Kidney (tissue), 13 donors: ENCODE measurements at regions not wholly inside any gene's neighbourhood (a gene's known extent, or its start where the extent isn't known, plus 50 kb on each side); places are given as distances from the start of the nearest gene placed in this dataset.

ENCODE experiments used
- DNase-seq, 5 donors: peaks; one replicate each; pipeline ENCODE4 v3.0.0-alpha.2; 2013 to 2020
- FAIRE-seq: peaks from 2 replicates; lab custom pipeline; 2012; peaks lifted over from hg19 to GRCh38; lab: Jason Lieb, UNC
- H3K27ac ChIP-seq, 2 donors: one replicate each; pipeline ENCODE4 v1.7.0; 2013; ENCODE audit warnings: low read depth in 2 of 2, low read length in 2 of 2, inconsistent platforms in 1 of 2
- H3K27me3 ChIP-seq: one replicate; pipeline ENCODE4 v1.7.1; 2013; ENCODE audit warnings: low read length, inconsistent platforms; ENCODE audit not compliant: control insufficient read depth, insufficient read depth
- H3K36me3 ChIP-seq, 3 donors: one replicate each; pipeline versions ENCODE4 v1.7.0 to v1.7.1; 2013; ENCODE audit warnings: low read length in 3 of 3, control low read depth in 1 of 3, inconsistent platforms in 1 of 3; ENCODE audit not compliant: insufficient read depth in 3 of 3, control insufficient read depth in 2 of 3
- H3K4me1 ChIP-seq, 3 donors: one replicate each; pipeline versions ENCODE4 v1.7.0 to v1.7.1; 2013; ENCODE audit warnings: low read length in 3 of 3, inconsistent platforms in 1 of 3, low read depth in 1 of 3; ENCODE audit not compliant: control insufficient read depth in 2 of 3, insufficient read depth in 2 of 3
- H3K4me3 ChIP-seq, 3 donors: one replicate each; pipeline versions ENCODE4 v1.7.0 to v1.8.1; 2013; ENCODE audit warnings: low read length in 3 of 3, control low read depth in 1 of 3, inconsistent platforms in 1 of 3
- H3K9ac ChIP-seq, 3 donors: one replicate each; pipeline versions ENCODE4 v1.7.0 to v1.7.1; 2013; ENCODE audit warnings: low read length in 3 of 3, control low read depth in 1 of 3, inconsistent platforms in 1 of 3
- H3K9me3 ChIP-seq, 3 donors: one replicate each; pipeline versions ENCODE4 v1.7.0 to v1.7.1; 2013; ENCODE audit warnings: low read length in 3 of 3, control low read depth in 1 of 3, inconsistent platforms in 1 of 3; ENCODE audit not compliant: control insufficient read depth in 2 of 3, insufficient read depth in 1 of 3
- intact Hi-C: fragments of 100-400 bp; cut with DNase I; formaldehyde crosslinking; loops from one replicate; pipeline ENCODE4 v1.11.1; 2022
- TF ChIP-seq, protein P1 (sequence below): IDR thresholded peaks from 3 replicates; pipeline ENCODE4 v1.5.1; 2012; ENCODE audit warnings: mild to moderate bottlenecking, moderate library complexity, borderline replicate concordance; ENCODE audit not compliant: insufficient read depth; ENCODE audit errors: extremely low read depth
- donor health status: control.
- donor health status: control.
- donor health status: control.
- donor health status: control.
- donor health status: control.
- donor health status: DM: yes; HTN: yes; CAD: no.
- donor health status: Normal renal cell carcinoma (clear cell type).

GRCh38 chr12:107386569-107386968 is 293.2 kb upstream of the CRY1 start:
- Histone ChIP-seq H3K9ac (no peak overlapping the region), H3K9me3 (peaks cover 0 to 7% (median 0%) of the 10 kb centered on the region in 3 donors), H3K36me3 (no peaks in the 10 kb centered on the region), H3K27me3 (no peaks in the 10 kb centered on the region), H3K4me3 (no peak overlapping the region), H3K4me1 (peaks cover 0 to 3% (median 3%) of the 10 kb centered on the region in 3 donors), H3K27ac (no peak overlapping the region)
- TF ChIP-seq, protein P1, sequence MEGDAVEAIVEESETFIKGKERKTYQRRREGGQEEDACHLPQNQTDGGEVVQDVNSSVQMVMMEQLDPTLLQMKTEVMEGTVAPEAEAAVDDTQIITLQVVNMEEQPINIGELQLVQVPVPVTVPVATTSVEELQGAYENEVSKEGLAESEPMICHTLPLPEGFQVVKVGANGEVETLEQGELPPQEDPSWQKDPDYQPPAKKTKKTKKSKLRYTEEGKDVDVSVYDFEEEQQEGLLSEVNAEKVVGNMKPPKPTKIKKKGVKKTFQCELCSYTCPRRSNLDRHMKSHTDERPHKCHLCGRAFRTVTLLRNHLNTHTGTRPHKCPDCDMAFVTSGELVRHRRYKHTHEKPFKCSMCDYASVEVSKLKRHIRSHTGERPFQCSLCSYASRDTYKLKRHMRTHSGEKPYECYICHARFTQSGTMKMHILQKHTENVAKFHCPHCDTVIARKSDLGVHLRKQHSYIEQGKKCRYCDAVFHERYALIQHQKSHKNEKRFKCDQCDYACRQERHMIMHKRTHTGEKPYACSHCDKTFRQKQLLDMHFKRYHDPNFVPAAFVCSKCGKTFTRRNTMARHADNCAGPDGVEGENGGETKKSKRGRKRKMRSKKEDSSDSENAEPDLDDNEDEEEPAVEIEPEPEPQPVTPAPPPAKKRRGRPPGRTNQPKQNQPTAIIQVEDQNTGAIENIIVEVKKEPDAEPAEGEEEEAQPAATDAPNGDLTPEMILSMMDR: no peak
- no peak for FAIRE-seq
- DNase-seq: no peak
- intact Hi-C loops: no loop called here

- no peak overlapping the region for H3K27ac ChIP-seq
- DNase-seq (no peak), FAIRE-seq (no peak)
- H3K4me3 ChIP-seq: no peak overlapping the region
- no peaks in the 10 kb centered on the region for H3K36me3 ChIP-seq
- H3K27me3 ChIP-seq: no peaks in the 10 kb centered on the region
- H3K4me1 ChIP-seq: peaks cover 0 to 3% (median 3%) of the 10 kb centered on the region in 3 donors
- no peak overlapping the region for H3K9ac ChIP-seq
- intact Hi-C loops: no loop called here
- TF ChIP-seq, protein P1: no peak
- peaks cover 0 to 7% (median 0%) of the 10 kb centered on the region in 3 donors for H3K9me3 ChIP-seq
Observed at GRCh38 chr12:107388263-107388662, 294.9 kb upstream of the CRY1 start.

DNA sequence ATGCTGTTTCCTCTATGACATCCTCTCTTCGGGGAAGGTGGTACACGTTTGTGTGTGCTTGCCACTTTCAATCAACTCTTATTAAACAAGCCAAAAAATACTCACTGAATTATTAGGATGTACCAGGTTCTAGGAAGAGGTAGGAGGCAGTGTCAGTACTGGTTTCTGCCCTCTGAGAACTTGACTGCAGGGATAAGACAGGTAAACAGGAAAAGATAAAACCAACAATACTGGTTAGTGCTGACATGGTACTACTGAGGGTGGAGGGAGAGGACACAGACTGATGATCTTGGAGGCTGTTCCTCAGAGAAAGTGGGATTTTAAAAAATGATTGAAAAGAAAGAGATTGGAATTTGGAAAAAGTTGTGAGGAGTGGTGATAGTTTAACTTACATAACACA is 295.2 kb upstream of the PWP1 start:
- Histone ChIP-seq H3K9me3 (peaks cover 0 to 7% (median 0%) of the 10 kb centered on the region in 3 donors), H3K4me1 (peaks cover 0 to 3% (median under 1%) of the 10 kb centered on the region in 3 donors), H3K36me3 (no peaks in the 10 kb centered on the region), H3K4me3 (no peak overlapping the region), H3K27ac (no peak overlapping the region), H3K9ac (no peak overlapping the region), H3K27me3 (no peaks in the 10 kb centered on the region)
- DNase-seq: no peak
- FAIRE-seq: no peak
- intact Hi-C loops: no loop called here
- TF ChIP-seq, protein P1: no peak
